ENCODE measurements at regions not wholly inside any gene's neighbourhood (a gene's known extent, or its start where the extent isn't known, plus 50 kb on each side); places are given as distances from the start of the nearest gene placed in this dataset.

DNA sequence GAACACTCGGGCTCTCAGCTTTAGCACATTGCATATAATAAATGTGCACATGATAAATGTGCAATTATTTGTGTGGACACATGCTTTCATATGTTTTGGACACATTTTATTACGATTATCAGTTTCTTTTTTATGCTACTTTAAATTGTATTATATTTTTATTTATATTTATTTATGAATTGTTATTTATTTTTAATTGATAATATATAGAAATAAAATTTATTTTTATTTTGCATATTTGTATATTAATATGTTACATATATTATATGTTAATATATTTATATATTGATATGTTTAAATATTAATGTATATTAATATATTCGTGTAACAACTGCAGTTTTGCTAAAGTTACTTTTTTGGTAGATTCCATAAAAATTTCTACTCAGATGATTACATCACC is 454.8 kb upstream of the CDH10 start:
- Histone ChIP-seq H3K4me2 (no peak overlapping the region), H3K36me3 (replicated peaks in 1 of 2; ENCODE audit: control insufficient read depth in 1 of 2, insufficient read depth in 2 of 2, low read length in 1 of 2) (no peaks in the 10 kb centered on the region), H3K9ac (no peak overlapping the region), H3K4me3 (ENCODE audit: low read depth in 2 of 2, low read length in 1 of 2) (no peak overlapping the region), H3K9me3 (no peaks in the 10 kb centered on the region), H3K79me2 (ENCODE audit: insufficient read depth) (no peaks in the 10 kb centered on the region), H4K20me1 (ENCODE audit: insufficient read depth) (no peaks in the 10 kb centered on the region), H3K9me2 (no peaks in the 10 kb centered on the region), H3K27me3 (ENCODE audit: insufficient read depth) (no peaks in the 10 kb centered on the region), H3K27ac (ENCODE audit: low read depth in 2 of 2, low read length in 1 of 2) (no peak overlapping the region), H3F3A (replicated peaks; ENCODE audit: insufficient read depth) (no peaks in the 10 kb centered on the region), H3K4me1 (ENCODE audit: control insufficient read depth in 1 of 2, insufficient read depth in 2 of 2, low read depth in 1 of 2, low read length in 1 of 2) (no peaks in the 10 kb centered on the region), H2AFZ (ENCODE audit: low read depth) (no peak overlapping the region)
- ChIA-PET CTCF (no interaction called here), POLR2A (no interaction called here)
- 3% methylated on average over 3 of the region's 3 CpGs for WGBS (ENCODE audit: low lambda C conversion rate)
- no peak for DNase-seq
- TF ChIP-seq RXRA (IDR thresholded peaks at IDR 0.05; ENCODE audit: borderline replicate concordance, low read depth): no peak
- TF ChIP-seq, protein P1, sequence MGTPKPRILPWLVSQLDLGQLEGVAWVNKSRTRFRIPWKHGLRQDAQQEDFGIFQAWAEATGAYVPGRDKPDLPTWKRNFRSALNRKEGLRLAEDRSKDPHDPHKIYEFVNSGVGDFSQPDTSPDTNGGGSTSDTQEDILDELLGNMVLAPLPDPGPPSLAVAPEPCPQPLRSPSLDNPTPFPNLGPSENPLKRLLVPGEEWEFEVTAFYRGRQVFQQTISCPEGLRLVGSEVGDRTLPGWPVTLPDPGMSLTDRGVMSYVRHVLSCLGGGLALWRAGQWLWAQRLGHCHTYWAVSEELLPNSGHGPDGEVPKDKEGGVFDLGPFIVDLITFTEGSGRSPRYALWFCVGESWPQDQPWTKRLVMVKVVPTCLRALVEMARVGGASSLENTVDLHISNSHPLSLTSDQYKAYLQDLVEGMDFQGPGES (IDR thresholded peaks at IDR 0.05; ENCODE audit: low read depth, low read length): no peak
- TF ChIP-seq FOXM1 (IDR thresholded peaks at IDR 0.05; ENCODE audit: low read depth): no peak
- TF ChIP-seq, protein P2, sequence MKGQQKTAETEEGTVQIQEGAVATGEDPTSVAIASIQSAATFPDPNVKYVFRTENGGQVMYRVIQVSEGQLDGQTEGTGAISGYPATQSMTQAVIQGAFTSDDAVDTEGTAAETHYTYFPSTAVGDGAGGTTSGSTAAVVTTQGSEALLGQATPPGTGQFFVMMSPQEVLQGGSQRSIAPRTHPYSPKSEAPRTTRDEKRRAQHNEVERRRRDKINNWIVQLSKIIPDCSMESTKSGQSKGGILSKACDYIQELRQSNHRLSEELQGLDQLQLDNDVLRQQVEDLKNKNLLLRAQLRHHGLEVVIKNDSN (IDR thresholded peaks at IDR 0.05; ENCODE audit: borderline replicate concordance, low read depth): no peak
- TF ChIP-seq SIN3A (IDR thresholded peaks at IDR 0.05; ENCODE audit: borderline replicate concordance, low read depth, low read length): no peak
- no peak for TF ChIP-seq MXI1 (IDR thresholded peaks at IDR 0.05; ENCODE audit: low read depth, low read length)
- TF ChIP-seq, protein P3, sequence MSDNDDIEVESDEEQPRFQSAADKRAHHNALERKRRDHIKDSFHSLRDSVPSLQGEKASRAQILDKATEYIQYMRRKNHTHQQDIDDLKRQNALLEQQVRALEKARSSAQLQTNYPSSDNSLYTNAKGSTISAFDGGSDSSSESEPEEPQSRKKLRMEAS (IDR thresholded peaks at IDR 0.05; ENCODE audit: low read depth): no peak
- TF ChIP-seq FOXJ3 (CRISPR knock-in tag; IDR thresholded peaks at IDR 0.05): no peak
- TF ChIP-seq, protein P4, sequence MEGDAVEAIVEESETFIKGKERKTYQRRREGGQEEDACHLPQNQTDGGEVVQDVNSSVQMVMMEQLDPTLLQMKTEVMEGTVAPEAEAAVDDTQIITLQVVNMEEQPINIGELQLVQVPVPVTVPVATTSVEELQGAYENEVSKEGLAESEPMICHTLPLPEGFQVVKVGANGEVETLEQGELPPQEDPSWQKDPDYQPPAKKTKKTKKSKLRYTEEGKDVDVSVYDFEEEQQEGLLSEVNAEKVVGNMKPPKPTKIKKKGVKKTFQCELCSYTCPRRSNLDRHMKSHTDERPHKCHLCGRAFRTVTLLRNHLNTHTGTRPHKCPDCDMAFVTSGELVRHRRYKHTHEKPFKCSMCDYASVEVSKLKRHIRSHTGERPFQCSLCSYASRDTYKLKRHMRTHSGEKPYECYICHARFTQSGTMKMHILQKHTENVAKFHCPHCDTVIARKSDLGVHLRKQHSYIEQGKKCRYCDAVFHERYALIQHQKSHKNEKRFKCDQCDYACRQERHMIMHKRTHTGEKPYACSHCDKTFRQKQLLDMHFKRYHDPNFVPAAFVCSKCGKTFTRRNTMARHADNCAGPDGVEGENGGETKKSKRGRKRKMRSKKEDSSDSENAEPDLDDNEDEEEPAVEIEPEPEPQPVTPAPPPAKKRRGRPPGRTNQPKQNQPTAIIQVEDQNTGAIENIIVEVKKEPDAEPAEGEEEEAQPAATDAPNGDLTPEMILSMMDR (IDR thresholded peaks at IDR 0.05): no peak
- TF ChIP-seq JUND (IDR thresholded peaks at IDR 0.05): no peak

DNA sequence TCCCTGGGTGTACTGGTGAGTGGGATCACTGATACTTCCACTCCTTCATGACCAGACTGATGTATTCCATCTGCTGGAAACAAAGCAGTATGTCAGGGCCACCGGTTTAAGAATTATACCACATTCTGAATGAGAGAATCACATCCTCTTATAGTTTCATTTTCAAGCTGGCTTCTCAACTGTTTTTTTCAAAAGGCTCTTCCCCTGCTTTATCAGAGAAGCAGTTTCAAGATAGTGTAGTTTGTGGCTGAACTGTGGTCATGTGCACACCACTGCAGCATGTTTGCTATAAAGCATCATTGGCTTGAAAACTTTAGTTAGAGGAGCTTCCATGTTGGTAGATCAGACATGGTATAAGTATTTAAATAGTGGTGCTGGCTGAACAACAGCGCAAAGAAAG is 450.5 kb upstream of the CDH10 start:
- Histone ChIP-seq H2AFZ (ENCODE audit: low read depth) (no peak overlapping the region), H3K4me3 (ENCODE audit: low read depth in 2 of 2, low read length in 1 of 2) (no peak overlapping the region), H3K9ac (no peak overlapping the region), H3K9me2 (no peaks in the 10 kb centered on the region), H3K79me2 (ENCODE audit: insufficient read depth) (no peaks in the 10 kb centered on the region), H3K4me2 (no peak overlapping the region), H3K36me3 (replicated peaks in 1 of 2; ENCODE audit: control insufficient read depth in 1 of 2, insufficient read depth in 2 of 2, low read length in 1 of 2) (no peaks in the 10 kb centered on the region), H3K9me3 (no peaks in the 10 kb centered on the region), H3K4me1 (ENCODE audit: control insufficient read depth in 1 of 2, insufficient read depth in 2 of 2, low read depth in 1 of 2, low read length in 1 of 2) (no peaks in the 10 kb centered on the region), H4K20me1 (ENCODE audit: insufficient read depth) (no peaks in the 10 kb centered on the region), H3K27me3 (ENCODE audit: insufficient read depth) (no peaks in the 10 kb centered on the region), H3K27ac (ENCODE audit: low read depth in 2 of 2, low read length in 1 of 2) (no peak overlapping the region), H3F3A (replicated peaks; ENCODE audit: insufficient read depth) (no peaks in the 10 kb centered on the region)
- DNase-seq: no peak
- TF ChIP-seq MEF2A (IDR thresholded peaks at IDR 0.05; ENCODE audit: borderline replicate concordance, low read depth) (no peak), RAD21 (IDR thresholded peaks at IDR 0.05; ENCODE audit: low read length) (no peak), NFIC (IDR thresholded peaks at IDR 0.05; ENCODE audit: borderline replicate concordance) (no peak), CHD2 (IDR thresholded peaks at IDR 0.05; ENCODE audit: low read length, partially characterized antibody) (no peak), FOSL2 (IDR thresholded peaks at IDR 0.05; ENCODE audit: borderline replicate concordance, low read depth) (no peak), JUND (IDR thresholded peaks at IDR 0.05) (no peak)
- CTCF ChIA-PET: no interaction called here
- whole genome bisulfite sequencing (ENCODE audit: low lambda C conversion rate): 3% methylated on average over 2 of the region's 2 CpGs
- POLR2A ChIA-PET: no interaction called here

All from SK-N-SH (cell line).